Panc1 (cell line): ENCODE measurements at regions not wholly inside any gene's neighbourhood (a gene's known extent, or its start where the extent isn't known, plus 50 kb on each side); places are given as distances from the start of the nearest gene placed in this dataset.

Experiments used
- ATAC-seq: fragments of 200-7000 bp; cut with Tn5 transposase; 2 replicates; pipeline ENCODE4 v1.9.1; 2020; ENCODE audit warnings: mild to moderate bottlenecking, moderate library complexity
- BruUV-seq: library from RNA; stranded (reverse); fragments of 400-500 nt; replicated peaks from 2 replicates; lab custom pipeline; 2021; lab: Mats Ljungman, UMichigan
- CTCF ChIA-PET: fragments of 300-600 bp; sonication (Branson Sonifier 250); formaldehyde crosslinking; loops from one replicate; lab custom pipeline; 2022; ENCODE audit warnings: antibody characterized with exemption; lab: Charles Lee
- POLR2A ChIA-PET: fragments of 300-600 bp; sonication (Branson Sonifier 250); formaldehyde crosslinking; loops from one replicate; lab custom pipeline; 2022; ENCODE audit warnings: antibody characterized with exemption; lab: Charles Lee
- DNase-seq: peaks from one replicate; pipeline ENCODE4 v3.0.0-alpha.2; 2010; ENCODE audit warnings: low read depth, low spot score
- H3K27ac ChIP-seq: 2 replicates; pipeline ENCODE4 v1.5.1; 2011; ENCODE audit warnings: mild to moderate bottlenecking, low read length, inconsistent platforms
- H3K27me3 ChIP-seq: fragments of 200-500 bp; sonication (Bioruptor generic); 2 replicates; pipeline ENCODE4 v1.6.0; 2014; ENCODE audit warnings: low read length, inconsistent platforms; ENCODE audit not compliant: control insufficient read depth, insufficient read depth
- H3K36me3 ChIP-seq: fragments of 200-500 bp; sonication (Bioruptor generic); 2 replicates; pipeline ENCODE4 v1.5.1; 2014; ENCODE audit warnings: inconsistent platforms, mild to moderate bottlenecking, low read length, moderate library complexity; ENCODE audit not compliant: control insufficient read depth, insufficient read depth
- H3K4me1 ChIP-seq: 2 replicates; pipeline ENCODE4 v1.5.1; 2011; ENCODE audit warnings: inconsistent platforms, mild to moderate bottlenecking, low read length, moderate library complexity; ENCODE audit not compliant: control insufficient read depth, insufficient read depth
- H3K4me3 ChIP-seq, 2 experiments: 2 replicates each; pipeline ENCODE4 v1.5.1; 2011 to 2012; ENCODE audit warnings: low read depth in 2 of 2, low read length in 2 of 2, mild to moderate bottlenecking in 2 of 2, inconsistent platforms in 1 of 2, moderate library complexity in 1 of 2
- H3K9me3 ChIP-seq: fragments of 200-500 bp; sonication (Bioruptor generic); 2 replicates; pipeline ENCODE4 v1.5.1; 2014; ENCODE audit warnings: low read depth, mild to moderate bottlenecking, inconsistent platforms, low read length, moderate library complexity; ENCODE audit not compliant: control insufficient read depth, insufficient read depth
- CTCF ChIP-seq: fragments of 450-650 bp; IDR thresholded peaks from 2 replicates; pipeline ENCODE4 v1.5.1; 2017; ENCODE audit warnings: mild to moderate bottlenecking
- POLR2AphosphoS5 ChIP-seq: IDR thresholded peaks from 2 replicates; pipeline ENCODE4 v1.6.1; 2012; ENCODE audit warnings: mild to moderate bottlenecking, low read depth, low read length, moderate library complexity
- REST ChIP-seq, 2 experiments: IDR thresholded peaks; 2 replicates each; pipeline ENCODE4 v1.6.1; 2011 to 2012; ENCODE audit warnings: low read depth in 2 of 2, control low read depth in 1 of 2, low read length in 1 of 2, mild to moderate bottlenecking in 1 of 2, moderate library complexity in 1 of 2; ENCODE audit not compliant: insufficient read depth in 1 of 2
- SIN3A ChIP-seq: IDR thresholded peaks from 2 replicates; pipeline ENCODE4 v1.6.1; 2012; ENCODE audit warnings: low read depth, mild to moderate bottlenecking, low read length, moderate library complexity, borderline replicate concordance; ENCODE audit not compliant: insufficient read depth
- TCF7L2 ChIP-seq: IDR thresholded peaks from 2 replicates; pipeline ENCODE4 v1.6.1; 2011; ENCODE audit warnings: mild to moderate bottlenecking, low read depth, low read length, inconsistent platforms
- in situ Hi-C: cut with HindIII; loops from 2 replicates; pipeline ENCODE4 v1.10.0; 2016; ENCODE audit warnings: low sequenced_read_pairs, low pct_unique_long_range_greater_than_20kb
- intact Hi-C: fragments of 100-400 bp; cut with micrococcal nuclease; formaldehyde crosslinking; loops from one replicate; pipeline ENCODE4 v1.10.0; 2022; ENCODE audit not compliant: unreplicated experiment

DNA sequence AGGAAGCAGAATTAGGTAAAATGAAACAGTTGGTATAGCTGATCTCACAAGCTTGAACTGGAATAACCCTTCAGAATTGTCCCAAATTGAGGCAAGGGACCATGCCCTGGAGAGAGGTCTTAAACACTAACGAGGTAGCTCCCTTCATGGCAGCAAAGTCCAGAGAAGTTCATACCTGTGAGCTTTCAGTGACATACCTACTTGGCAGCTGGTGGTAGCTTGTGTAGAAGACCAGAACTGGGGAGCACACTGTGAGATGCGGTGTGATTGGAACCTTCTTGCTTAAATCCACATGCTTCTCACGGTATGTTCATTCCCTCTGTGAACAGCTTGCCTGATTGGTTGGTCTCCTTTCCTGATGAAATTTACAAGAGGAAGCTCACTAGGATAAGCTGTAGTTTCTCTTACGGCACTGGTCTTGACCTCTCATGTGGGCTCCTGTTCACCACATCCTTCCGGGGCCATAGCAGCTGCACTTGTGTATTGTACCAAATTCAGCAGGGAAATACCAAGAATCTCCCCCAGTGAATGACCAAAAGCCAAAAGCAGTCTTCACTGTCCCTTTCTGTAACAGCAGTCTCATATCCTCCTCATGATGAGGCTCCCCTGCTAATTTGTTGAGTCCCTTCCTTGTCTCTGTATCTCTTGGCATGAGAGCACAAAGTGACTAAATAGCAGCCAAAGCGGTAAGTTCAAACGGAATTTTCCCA, 483.7 kb upstream of the FRG2C start:
- in situ Hi-C loops: no loop called here
- H3K27ac ChIP-seq: no peak overlapping the region
- ATAC-seq: no peak
- H3K9me3 ChIP-seq: no peaks in the 10 kb centered on the region
- no peaks in the 10 kb centered on the region for H3K27me3 ChIP-seq
- H3K4me3 ChIP-seq: no peak overlapping the region
- intact Hi-C loops: no loop called here
- TF ChIP-seq SIN3A (no peak), TCF7L2 (no peak), POLR2AphosphoS5 (no peak), CTCF (no peak), REST (IDR thresholded peaks at IDR 0.05; ENCODE audit: insufficient read depth in 1 of 2, low read depth in 2 of 2, low read length in 1 of 2) (no peak)
- H3K4me1 ChIP-seq: no peaks in the 10 kb centered on the region
- BruUV-seq: no TSS peak
- POLR2A ChIA-PET: no interaction called here
- CTCF ChIA-PET: no interaction called here
- DNase-seq: no peak
- H3K36me3 ChIP-seq: no peaks in the 10 kb centered on the region

GRCh38 chr3:75180945-75181298, 483.2 kb upstream of the FRG2C start:
- no peaks in the 10 kb centered on the region for H3K27me3 ChIP-seq
- CTCF ChIA-PET: no interaction called here
- H3K27ac ChIP-seq: no peak overlapping the region
- DNase-seq (no peak), ATAC-seq (no peak)
- no peaks in the 10 kb centered on the region for H3K36me3 ChIP-seq
- no TSS peak for BruUV-seq
- H3K4me3 ChIP-seq: no peak overlapping the region
- POLR2A ChIA-PET: no interaction called here
- TF ChIP-seq TCF7L2: no peak
- no peak for TF ChIP-seq CTCF
- TF ChIP-seq REST (IDR thresholded peaks at IDR 0.05; ENCODE audit: insufficient read depth in 1 of 2, low read depth in 2 of 2, low read length in 1 of 2): no peak
- no peak for TF ChIP-seq SIN3A
- no peak for TF ChIP-seq POLR2AphosphoS5
- intact Hi-C loops: no loop called here
- H3K4me1 ChIP-seq: no peaks in the 10 kb centered on the region
- no peaks in the 10 kb centered on the region for H3K9me3 ChIP-seq
- in situ Hi-C loops: no loop called here
